ENCODE measurements at regions not wholly inside any gene's neighbourhood (a gene's known extent, or its start where the extent isn't known, plus 50 kb on each side); places are given as distances from the start of the nearest gene placed in this dataset.

GRCh38 chr1:116185161-116185701, 74.0 kb downstream of the MAB21L3 start:
- Histone ChIP-seq H3K27me3 (peaks cover 0 to 4% (median 0%) of the 10 kb centered on the region in 3 donors), H3K9me3 (no peaks in the 10 kb centered on the region), H3K4me1 (no peaks in the 10 kb centered on the region), H3K27ac (no peak overlapping the region), H3K36me3 (no peaks in the 10 kb centered on the region), H3K4me3 (no peak overlapping the region)
- WGBS, 5 donors, result 60 to 82% (median 80%) methylated on average over 5 of the region's 5 CpGs
- TF ChIP-seq POLR2A (IDR thresholded peaks at IDR 0.05) (no peak), EP300 (IDR thresholded peaks at IDR 0.05) (no peak), POLR2AphosphoS5 (IDR thresholded peaks at IDR 0.05) (no peak), CTCF (IDR thresholded peaks at IDR 0.05) (no peak)
- intact Hi-C loops (cut with DNase I; ENCODE audit: low total_unique reads), result no loop called here
- no peak for DNase-seq

GRCh38 chr1:116189481-116189880, 78.3 kb downstream of the MAB21L3 start:
- no peaks in the 10 kb centered on the region for H3K4me1 ChIP-seq
- DNase-seq, result no peak
- TF ChIP-seq POLR2A (IDR thresholded peaks at IDR 0.05), result no peak
- TF ChIP-seq CTCF (IDR thresholded peaks at IDR 0.05), result no peak
- TF ChIP-seq EP300 (IDR thresholded peaks at IDR 0.05), result no peak
- H3K27me3 ChIP-seq, result no peaks in the 10 kb centered on the region
- intact Hi-C loops (cut with DNase I; ENCODE audit: low total_unique reads), result no loop called here
- no peak overlapping the region for H3K4me3 ChIP-seq
- no peaks in the 10 kb centered on the region for H3K36me3 ChIP-seq
- no peaks in the 10 kb centered on the region for H3K9me3 ChIP-seq
- H3K27ac ChIP-seq, result no peak overlapping the region
- WGBS, 5 donors, result 61 to 79% (median 78%) methylated on average over 3 of the region's 3 CpGs

- Histone ChIP-seq H3K27me3 (no peaks in the 10 kb centered on the region), H3K4me3 (no peak overlapping the region), H3K4me1 (no peaks in the 10 kb centered on the region), H3K36me3 (no peaks in the 10 kb centered on the region), H3K27ac (no peak overlapping the region), H3K9me3 (no peaks in the 10 kb centered on the region)
- intact Hi-C loops (cut with DNase I; ENCODE audit: low total_unique reads), result no loop called here
- 83 to 94% (median 91%) methylated on average over 2 of the region's 2 CpGs for WGBS, 5 donors
- no peak for TF ChIP-seq POLR2AphosphoS5 (IDR thresholded peaks at IDR 0.05)
- TF ChIP-seq CTCF (IDR thresholded peaks at IDR 0.05), result no peak
- TF ChIP-seq EP300 (IDR thresholded peaks at IDR 0.05), result no peak
- no peak for DNase-seq
These were observed 80.1 kb downstream of the MAB21L3 start for GRCh38 chr1:116191294-116191693.

- H3K4me3 ChIP-seq, result no peak overlapping the region
- DNase-seq, result no peak
- TF ChIP-seq EP300 (IDR thresholded peaks at IDR 0.05), result no peak
- no peak for TF ChIP-seq POLR2A (IDR thresholded peaks at IDR 0.05)
- TF ChIP-seq CTCF (IDR thresholded peaks at IDR 0.05), result no peak
- H3K27ac ChIP-seq, result no peak overlapping the region
- H3K4me1 ChIP-seq, result no peaks in the 10 kb centered on the region
- H3K27me3 ChIP-seq, result no peaks in the 10 kb centered on the region
- 82 to 98% (median 90%) methylated on average over 2 of the region's 2 CpGs for WGBS, 5 donors
- no peaks in the 10 kb centered on the region for H3K9me3 ChIP-seq
- no peaks in the 10 kb centered on the region for H3K36me3 ChIP-seq
- intact Hi-C loops (cut with DNase I; ENCODE audit: low total_unique reads), result no loop called here
These were observed 82.6 kb downstream of the MAB21L3 start for GRCh38 chr1:116193768-116194167.
